OCI-LY3 (cell line): ENCODE measurements at regions not wholly inside any gene's neighbourhood (a gene's known extent, or its start where the extent isn't known, plus 50 kb on each side); places are given as distances from the start of the nearest gene placed in this dataset.

Experiments
- EZH2phosphoT487 ChIP-seq: fragments of 200-600 bp; shearing (Covaris generic); IDR thresholded peaks from 2 replicates; pipeline ENCODE4 v1.6.1; 2018; ENCODE audit warnings: antibody characterized with exemption, mixed run types, low read depth
- TF ChIP-seq, protein P1 (sequence below): fragments of 200-600, 300-600 bp; sonication (generic); IDR thresholded peaks from 2 replicates; pipeline ENCODE4 v1.5.1; 2014; ENCODE audit warnings: antibody characterized with exemption, low read length, low read depth

DNA sequence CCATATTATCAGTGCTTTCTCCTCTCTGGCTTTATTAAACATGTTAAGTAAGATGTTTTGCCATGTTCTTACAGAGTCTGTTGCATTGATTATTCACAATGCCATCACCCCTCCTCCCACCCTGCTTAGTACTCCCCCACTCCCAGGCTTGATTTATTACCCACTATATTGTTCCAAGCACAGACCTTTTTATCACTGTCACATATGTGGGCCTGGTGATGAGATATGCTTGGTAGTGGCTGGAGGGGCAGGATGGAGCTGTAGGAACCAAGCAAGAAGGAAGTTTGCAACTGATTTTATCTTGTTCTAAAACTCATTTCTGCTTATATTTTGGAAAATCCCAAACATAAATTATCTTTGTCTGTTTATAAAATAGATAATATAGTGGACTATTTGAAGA lies 748.2 kb upstream of the CELF4 start:
- TF ChIP-seq, protein P1, sequence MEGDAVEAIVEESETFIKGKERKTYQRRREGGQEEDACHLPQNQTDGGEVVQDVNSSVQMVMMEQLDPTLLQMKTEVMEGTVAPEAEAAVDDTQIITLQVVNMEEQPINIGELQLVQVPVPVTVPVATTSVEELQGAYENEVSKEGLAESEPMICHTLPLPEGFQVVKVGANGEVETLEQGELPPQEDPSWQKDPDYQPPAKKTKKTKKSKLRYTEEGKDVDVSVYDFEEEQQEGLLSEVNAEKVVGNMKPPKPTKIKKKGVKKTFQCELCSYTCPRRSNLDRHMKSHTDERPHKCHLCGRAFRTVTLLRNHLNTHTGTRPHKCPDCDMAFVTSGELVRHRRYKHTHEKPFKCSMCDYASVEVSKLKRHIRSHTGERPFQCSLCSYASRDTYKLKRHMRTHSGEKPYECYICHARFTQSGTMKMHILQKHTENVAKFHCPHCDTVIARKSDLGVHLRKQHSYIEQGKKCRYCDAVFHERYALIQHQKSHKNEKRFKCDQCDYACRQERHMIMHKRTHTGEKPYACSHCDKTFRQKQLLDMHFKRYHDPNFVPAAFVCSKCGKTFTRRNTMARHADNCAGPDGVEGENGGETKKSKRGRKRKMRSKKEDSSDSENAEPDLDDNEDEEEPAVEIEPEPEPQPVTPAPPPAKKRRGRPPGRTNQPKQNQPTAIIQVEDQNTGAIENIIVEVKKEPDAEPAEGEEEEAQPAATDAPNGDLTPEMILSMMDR = no peak
- TF ChIP-seq EZH2phosphoT487 = no peak
